C4-2B (cell line): ENCODE measurements at regions not wholly inside any gene's neighbourhood (a gene's known extent, or its start where the extent isn't known, plus 50 kb on each side); places are given as distances from the start of the nearest gene placed in this dataset.
"Not testable (repeated sequence)": the region's sequence is repeated elsewhere in the genome, so short reads cannot be mapped to it uniquely, and the experiment has no call there.

Experiments used
- H3K27ac ChIP-seq: fragments of 450-650 bp; 2 replicates; pipeline ENCODE4 v1.5.1; 2017
- ZFX ChIP-seq: fragments of 450-650 bp; IDR thresholded peaks from 2 replicates; pipeline ENCODE4 v1.6.1; 2017
- TF ChIP-seq, protein P1 (sequence below): fragments of 450-650 bp; conservative IDR thresholded peaks from 2 replicates; pipeline ENCODE4 v1.5.1; 2017; ENCODE audit warnings: mild to moderate bottlenecking

DNA sequence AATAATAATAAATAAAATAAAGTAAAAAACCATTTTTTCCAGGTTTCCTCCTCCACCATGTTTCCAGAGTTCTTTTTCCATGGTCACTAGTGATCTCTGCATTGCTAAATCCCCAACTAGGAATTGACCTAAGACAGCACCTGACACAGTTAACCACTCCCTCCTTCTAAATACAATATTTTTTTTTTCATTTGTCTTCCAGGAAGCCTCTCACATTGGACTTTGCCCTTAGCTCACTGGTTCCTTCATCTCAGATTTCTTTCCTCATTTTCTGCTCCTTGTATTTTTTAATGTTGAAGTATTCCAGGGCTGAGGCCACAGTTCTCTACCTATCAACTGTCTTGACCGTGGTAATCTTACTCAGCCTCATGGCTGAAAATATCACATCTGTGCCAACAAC, 187.3 kb upstream of the FAM241A start:
- H3K27ac ChIP-seq = no peak overlapping the region
- TF ChIP-seq ZFX = no peak
- TF ChIP-seq, protein P1, sequence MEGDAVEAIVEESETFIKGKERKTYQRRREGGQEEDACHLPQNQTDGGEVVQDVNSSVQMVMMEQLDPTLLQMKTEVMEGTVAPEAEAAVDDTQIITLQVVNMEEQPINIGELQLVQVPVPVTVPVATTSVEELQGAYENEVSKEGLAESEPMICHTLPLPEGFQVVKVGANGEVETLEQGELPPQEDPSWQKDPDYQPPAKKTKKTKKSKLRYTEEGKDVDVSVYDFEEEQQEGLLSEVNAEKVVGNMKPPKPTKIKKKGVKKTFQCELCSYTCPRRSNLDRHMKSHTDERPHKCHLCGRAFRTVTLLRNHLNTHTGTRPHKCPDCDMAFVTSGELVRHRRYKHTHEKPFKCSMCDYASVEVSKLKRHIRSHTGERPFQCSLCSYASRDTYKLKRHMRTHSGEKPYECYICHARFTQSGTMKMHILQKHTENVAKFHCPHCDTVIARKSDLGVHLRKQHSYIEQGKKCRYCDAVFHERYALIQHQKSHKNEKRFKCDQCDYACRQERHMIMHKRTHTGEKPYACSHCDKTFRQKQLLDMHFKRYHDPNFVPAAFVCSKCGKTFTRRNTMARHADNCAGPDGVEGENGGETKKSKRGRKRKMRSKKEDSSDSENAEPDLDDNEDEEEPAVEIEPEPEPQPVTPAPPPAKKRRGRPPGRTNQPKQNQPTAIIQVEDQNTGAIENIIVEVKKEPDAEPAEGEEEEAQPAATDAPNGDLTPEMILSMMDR = no peak

DNA sequence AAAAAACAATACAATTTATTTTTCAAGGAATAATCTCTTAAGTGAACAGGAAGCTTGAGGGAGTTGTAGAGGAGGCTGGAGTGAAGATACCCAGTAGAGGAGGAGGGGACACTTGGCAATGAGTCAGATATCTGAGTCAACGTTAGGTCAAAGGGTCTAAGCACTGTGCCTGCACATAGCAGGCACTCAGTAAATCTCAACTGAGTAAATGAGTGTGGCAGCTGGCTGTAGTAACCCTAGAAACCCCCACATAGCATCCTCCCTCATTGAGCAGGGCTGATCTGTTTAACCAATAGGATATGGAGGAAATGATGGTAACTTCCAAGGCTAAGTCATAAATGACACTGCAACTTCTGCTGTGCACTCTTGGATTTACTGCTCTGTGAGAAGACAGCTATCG, 186.0 kb upstream of the FAM241A start:
- no peak overlapping the region for H3K27ac ChIP-seq
- TF ChIP-seq ZFX = no peak
- TF ChIP-seq, protein P1 = no peak

DNA sequence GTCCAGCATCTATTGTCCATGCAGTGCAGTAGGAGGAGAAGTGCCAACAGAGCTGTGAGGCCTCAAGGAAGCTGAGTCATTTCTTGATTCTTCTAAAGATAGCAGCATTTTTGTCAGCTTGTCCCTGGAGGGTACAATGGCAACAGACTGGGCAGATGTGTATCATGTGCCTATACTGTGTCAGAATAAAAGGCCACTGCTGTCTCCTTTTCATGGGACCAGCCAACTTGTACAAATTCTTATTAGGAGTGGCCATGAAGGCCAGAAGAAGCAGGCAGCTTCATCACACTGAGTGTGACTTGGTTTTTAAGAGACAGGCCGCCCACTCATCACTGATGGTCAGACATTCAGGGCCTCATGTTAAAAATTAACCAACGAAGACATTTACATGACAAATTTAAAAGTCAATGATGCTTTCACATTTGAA, 185.0 kb upstream of the FAM241A start:
- TF ChIP-seq, protein P1 = no peak
- no peak for TF ChIP-seq ZFX
- no peak overlapping the region for H3K27ac ChIP-seq

DNA sequence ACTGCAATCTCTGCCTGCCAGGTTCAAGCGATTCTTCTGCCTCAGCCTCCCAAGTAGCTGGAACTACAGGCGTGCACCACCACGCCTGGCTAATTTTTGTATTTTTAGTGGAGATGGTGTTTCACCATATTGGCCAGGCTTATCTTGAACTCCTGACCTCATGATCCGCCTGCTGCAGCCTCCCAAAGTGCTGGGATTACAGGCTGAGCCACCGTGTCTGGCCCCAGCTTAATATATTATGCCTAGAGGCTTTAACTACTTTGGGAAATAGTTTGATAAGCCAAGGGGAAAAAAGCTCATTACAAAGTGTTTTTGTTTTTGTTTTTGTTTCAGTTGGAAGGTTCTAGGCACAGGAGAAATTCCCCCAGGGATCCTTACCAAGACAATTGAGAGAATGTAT, 184.2 kb upstream of the FAM241A start:
- not testable (repeated sequence) for H3K27ac ChIP-seq

DNA sequence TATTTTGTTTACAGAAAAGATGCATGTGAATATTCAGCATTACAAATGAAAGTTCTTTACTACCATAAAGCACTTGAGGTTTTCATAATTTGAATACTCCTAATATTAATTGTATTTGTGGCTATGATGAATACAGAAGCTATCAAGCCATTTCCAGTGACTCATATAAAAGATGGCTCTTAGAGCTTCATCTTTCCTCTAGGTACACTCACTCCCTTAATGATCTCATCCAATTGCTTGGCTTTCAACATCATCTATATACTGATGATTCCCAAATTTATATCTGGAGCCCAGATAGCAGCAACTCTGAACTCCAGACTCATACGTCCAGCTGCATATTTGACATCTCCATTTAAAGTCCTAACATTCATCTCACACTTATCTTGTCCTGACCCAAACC, 183.4 kb upstream of the FAM241A start:
- no peak overlapping the region for H3K27ac ChIP-seq
- TF ChIP-seq, protein P1 = no peak
- no peak for TF ChIP-seq ZFX

DNA sequence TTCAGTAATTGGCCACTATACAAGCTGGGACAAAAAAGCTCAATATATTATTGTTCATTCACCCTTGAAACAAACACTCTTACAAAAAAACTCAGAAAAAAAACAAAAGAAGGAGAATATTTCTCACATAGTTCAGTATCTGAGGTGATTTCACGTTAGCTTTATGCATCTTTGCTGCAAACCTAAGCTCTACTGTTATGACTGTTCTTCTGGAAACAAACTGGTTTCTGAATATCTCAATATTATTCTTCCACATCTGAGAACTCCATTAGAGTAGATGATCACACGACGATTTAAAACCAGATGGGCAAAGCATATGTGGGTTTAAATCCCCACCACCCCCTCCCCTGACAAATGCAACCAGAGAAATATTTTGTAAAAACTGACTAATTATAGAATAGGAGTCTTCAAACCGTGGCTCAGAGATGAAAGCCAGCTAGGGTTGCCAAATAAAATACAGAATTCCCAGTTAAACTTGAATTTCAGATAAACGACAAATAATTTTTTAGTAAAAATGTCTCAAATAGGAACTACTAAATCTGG, 182.0 kb upstream of the FAM241A start:
- no peak overlapping the region for H3K27ac ChIP-seq
- TF ChIP-seq ZFX = no peak

DNA sequence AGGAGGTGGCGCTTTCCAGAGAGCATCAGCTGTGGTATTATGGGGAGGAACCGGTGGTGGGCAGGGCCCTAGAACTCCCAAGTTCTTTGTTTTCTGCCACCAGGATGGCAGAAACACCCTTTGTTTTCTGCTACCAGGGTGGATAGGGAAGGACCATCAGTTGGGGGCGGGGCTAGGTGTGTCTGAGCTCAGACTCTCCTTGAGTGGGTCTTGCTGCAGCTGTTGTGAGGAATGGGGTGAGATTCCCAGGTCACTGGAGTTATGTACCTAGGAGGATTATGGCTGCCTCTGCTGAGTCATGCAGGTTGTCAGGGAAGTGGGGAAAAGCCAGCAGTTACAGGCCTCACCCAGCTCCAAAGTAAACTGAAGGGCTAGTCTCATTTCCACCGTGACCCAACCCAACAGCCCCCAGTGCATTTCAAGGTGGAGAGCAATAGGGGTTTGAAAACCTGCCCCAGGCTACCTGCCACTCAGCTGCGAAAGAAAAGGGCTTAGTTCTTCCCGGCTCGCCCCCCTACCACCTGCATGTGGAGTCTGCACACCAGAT, 167.8 kb upstream of the FAM241A start:
- no peak for TF ChIP-seq ZFX
- TF ChIP-seq, protein P1 = no peak
- H3K27ac ChIP-seq = no peak overlapping the region

DNA sequence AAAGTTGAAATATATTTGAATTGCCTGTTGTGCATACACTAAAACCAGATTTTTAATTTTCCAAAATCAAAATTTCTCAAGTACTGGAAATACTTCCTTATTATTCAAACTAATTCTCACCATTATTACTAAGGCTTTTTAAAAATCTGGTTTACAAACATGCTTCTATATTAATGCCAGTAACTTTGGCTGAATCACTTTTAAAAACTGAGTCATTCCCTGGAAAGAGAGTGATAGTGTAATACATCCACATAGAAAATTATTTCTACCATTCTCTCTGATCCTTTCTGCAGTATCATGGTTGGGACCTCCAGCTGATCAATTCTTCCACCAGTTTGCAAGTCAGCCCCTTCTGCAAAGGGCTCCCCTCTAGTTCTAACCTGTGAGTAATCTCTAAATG, 165.3 kb upstream of the FAM241A start:
- H3K27ac ChIP-seq = no peak overlapping the region
- no peak for TF ChIP-seq ZFX
- TF ChIP-seq, protein P1 = no peak

DNA sequence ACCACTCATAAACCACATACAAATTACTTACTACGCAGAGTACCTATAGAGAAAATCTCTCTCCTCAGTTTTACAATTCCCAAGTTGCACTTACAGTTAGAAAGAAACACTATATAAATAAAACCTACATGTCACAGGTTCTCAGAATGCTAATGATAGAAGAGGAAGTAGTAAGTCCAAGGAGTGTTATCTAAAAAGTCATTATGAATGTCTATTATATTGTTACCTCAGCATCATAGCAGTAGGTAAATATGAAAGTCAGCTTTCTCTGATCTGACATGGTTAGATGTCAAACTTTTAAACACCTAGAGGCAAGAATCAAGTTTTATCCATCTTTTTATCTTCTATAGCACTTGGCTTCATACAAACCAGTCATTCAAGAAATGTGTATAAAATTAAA, 163.2 kb upstream of the FAM241A start:
- no peak overlapping the region for H3K27ac ChIP-seq
- TF ChIP-seq, protein P1 = no peak
- no peak for TF ChIP-seq ZFX
